ENCODE measurements at regions not wholly inside any gene's neighbourhood (a gene's known extent, or its start where the extent isn't known, plus 50 kb on each side); places are given as distances from the start of the nearest gene placed in this dataset.

GRCh38 chr16:76612497-76612896, 335.3 kb downstream of the CNTNAP4 start:
- ATAC-seq = no peak

GRCh38 chr16:76614269-76614668, 337.1 kb downstream of the CNTNAP4 start:
- TF ChIP-seq CSRNP3 (CRISPR knock-in tag; IDR thresholded peaks at IDR 0.05) (no peak), ISL1 (CRISPR knock-in tag; IDR thresholded peaks at IDR 0.05) (peak; percentile 82)
- no peak for ATAC-seq

More at GRCh38 chr16:76612497-76612896, 335.3 kb downstream of the CNTNAP4 start:
- TF ChIP-seq ZFP30 (CRISPR knock-in tag; IDR thresholded peaks at IDR 0.05) (no peak), ISL1 (CRISPR knock-in tag; IDR thresholded peaks at IDR 0.05) (peak; percentile 90)

- ATAC-seq = no peak
- TF ChIP-seq TSHZ2 (CRISPR knock-in tag; IDR thresholded peaks at IDR 0.05) = no peak
- TF ChIP-seq CREB5 (CRISPR knock-in tag; IDR thresholded peaks at IDR 0.05; ENCODE audit: low read depth) = no peak
- no peak for TF ChIP-seq ARNTL (CRISPR knock-in tag; IDR thresholded peaks at IDR 0.05; ENCODE audit: borderline replicate concordance, low read depth)
- TF ChIP-seq OSR1 (CRISPR knock-in tag; IDR thresholded peaks at IDR 0.05) = no peak
- no peak for TF ChIP-seq CSRNP3 (CRISPR knock-in tag; IDR thresholded peaks at IDR 0.05)
- TF ChIP-seq ESRRG (CRISPR knock-in tag; IDR thresholded peaks at IDR 0.05) = no peak
- TF ChIP-seq PATZ1 (CRISPR knock-in tag; IDR thresholded peaks at IDR 0.05; ENCODE audit: borderline replicate concordance) = no peak
- no peak for TF ChIP-seq ZC3H10 (CRISPR knock-in tag; IDR thresholded peaks at IDR 0.05)
Observed at GRCh38 chr16:76622876-76623275, 345.7 kb downstream of the CNTNAP4 start.

- no peak for ATAC-seq
- TF ChIP-seq ARNTL (CRISPR knock-in tag; IDR thresholded peaks at IDR 0.05; ENCODE audit: borderline replicate concordance, low read depth) (no peak), ISL1 (CRISPR knock-in tag; IDR thresholded peaks at IDR 0.05) (no peak), POU6F1 (CRISPR knock-in tag; IDR thresholded peaks at IDR 0.05; ENCODE audit: borderline replicate concordance, low read depth) (no peak), BACH2 (CRISPR knock-in tag; IDR thresholded peaks at IDR 0.05; ENCODE audit: borderline replicate concordance) (no peak), CSRNP3 (CRISPR knock-in tag; IDR thresholded peaks at IDR 0.05) (no peak), ESRRG (CRISPR knock-in tag; IDR thresholded peaks at IDR 0.05) (no peak), TSHZ2 (CRISPR knock-in tag; IDR thresholded peaks at IDR 0.05) (no peak), PPARA (CRISPR knock-in tag; IDR thresholded peaks at IDR 0.05; ENCODE audit: borderline replicate concordance) (no peak), ZFP30 (CRISPR knock-in tag; IDR thresholded peaks at IDR 0.05) (no peak), TOX (CRISPR knock-in tag; IDR thresholded peaks at IDR 0.05; ENCODE audit: borderline replicate concordance) (no peak), PATZ1 (CRISPR knock-in tag; IDR thresholded peaks at IDR 0.05; ENCODE audit: borderline replicate concordance) (no peak)
Observed at GRCh38 chr16:76634847-76635697, 357.9 kb downstream of the CNTNAP4 start.

All from SK-N-SH treated with all-trans-retinoic acid at 6 μM for 48 hours (cell line).